K562 (cell line): ENCODE measurements at regions not wholly inside any gene's neighbourhood (a gene's known extent, or its start where the extent isn't known, plus 50 kb on each side); places are given as distances from the start of the nearest gene placed in this dataset.

Experiments
- ATF1 ChIP-seq, 2 experiments: fragments of 450-650 bp in 1 of 2; IDR thresholded peaks; 2 replicates each; pipeline ENCODE4 v1.6.1; 2016; ENCODE audit warnings: missing compliant biosample characterization in 1 of 2, missing genetic modification characterization in 1 of 2
- BDP1 ChIP-seq: IDR thresholded peaks from 3 replicates; pipeline ENCODE4 v1.6.1; 2011; ENCODE audit not compliant: insufficient read length, insufficient read depth
- CCNT2 ChIP-seq: IDR thresholded peaks from 2 replicates; pipeline ENCODE4 v1.6.1; 2011; ENCODE audit warnings: borderline replicate concordance, low read depth, mild to moderate bottlenecking, moderate library complexity, mixed read lengths, low read length; ENCODE audit not compliant: insufficient read length; ENCODE audit errors: extremely low read depth
- DPF2 ChIP-seq: fragments of 450-650 bp; IDR thresholded peaks from 2 replicates; pipeline ENCODE4 v1.6.1; 2016
- ILF3 ChIP-seq: fragments of 450-650 bp; IDR thresholded peaks from 2 replicates; pipeline ENCODE4 v1.6.1; 2018; ENCODE audit warnings: antibody characterized with exemption, mild to moderate bottlenecking, moderate library complexity, borderline replicate concordance
- JUN ChIP-seq, 2 experiments: sonication (generic) in 1 of 2; formaldehyde crosslinking in 1 of 2; IDR thresholded peaks; 2 replicates each; pipeline versions ENCODE4 v1.6.1 to v1.8.0; 2012 to 2022; ENCODE audit warnings: borderline replicate concordance in 2 of 2, mild to moderate bottlenecking in 2 of 2, improper control_type of control experiment in 1 of 2, low read depth in 1 of 2, low read length in 1 of 2, missing genetic modification reagents in 1 of 2
- MAFG ChIP-seq: fragments of 450-650 bp; conservative IDR thresholded peaks from 2 replicates; pipeline ENCODE4 v1.6.1; 2016; ENCODE audit warnings: missing genetic modification characterization, missing compliant biosample characterization
- PBX2 ChIP-seq, 2 experiments: IDR thresholded peaks in 1 of 2; conservative IDR thresholded peaks in 1 of 2; 2 replicates each; pipeline ENCODE4 v1.6.1; 2016; ENCODE audit warnings: low read depth in 2 of 2, mild to moderate bottlenecking in 1 of 2, missing compliant biosample characterization in 1 of 2, missing genetic modification characterization in 1 of 2, moderate library complexity in 1 of 2
- SOX6 ChIP-seq: fragments of 450-650 bp; IDR thresholded peaks from 2 replicates; pipeline ENCODE4 v1.6.1; 2014; ENCODE audit warnings: mild to moderate bottlenecking
- SRSF3 ChIP-seq: fragments of 200-400 bp; formaldehyde crosslinking; IDR thresholded peaks from 2 replicates; pipeline ENCODE4 v1.6.1; 2016; ENCODE audit warnings: mild to moderate bottlenecking, low read length, moderate library complexity; ENCODE audit not compliant: insufficient read depth
- ZNF184 ChIP-seq: sonication (generic); formaldehyde crosslinking; IDR thresholded peaks from 2 replicates; pipeline ENCODE4 v1.5.0; 2020; ENCODE audit warnings: missing genetic modification reagents

DNA sequence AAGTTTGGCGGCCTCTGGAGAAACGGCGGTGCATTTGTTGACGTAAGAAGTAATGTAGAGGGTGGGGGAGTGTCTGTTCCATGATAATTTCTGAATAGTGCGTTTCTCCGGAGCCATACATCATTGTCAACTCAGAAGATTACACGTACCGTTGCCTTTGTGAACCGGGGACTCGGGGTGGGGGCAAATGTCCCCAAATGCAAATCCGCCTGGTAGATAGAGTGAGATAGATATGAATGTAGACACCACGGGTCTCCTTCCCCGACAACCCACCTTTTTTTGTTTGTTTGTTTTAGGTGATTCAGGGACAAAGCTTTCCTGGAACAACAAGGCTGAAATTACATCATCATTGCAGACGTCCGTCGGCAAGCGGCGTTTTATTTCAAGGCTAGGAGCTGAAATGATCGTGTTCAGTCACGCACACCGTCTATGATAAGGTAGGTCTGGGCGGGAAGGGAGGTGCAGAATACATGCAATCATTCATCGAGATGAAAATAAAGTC lies 96.0 kb upstream of the PPP2R3B start (continued):
- TF ChIP-seq PBX2 (CRISPR knock-in tag; IDR thresholded peaks at IDR 0.05; ENCODE audit: low read depth) (no peak), PBX2 (tag; conservative IDR thresholded peaks at IDR 0.05; ENCODE audit: low read depth) (peak; percentile 74), ATF1 (CRISPR knock-in tag; IDR thresholded peaks at IDR 0.05) (no peak), ATF1 (tag; IDR thresholded peaks at IDR 0.05) (peak; percentile 37), BDP1 (no peak), JUN (IDR thresholded peaks at IDR 0.05; ENCODE audit: borderline replicate concordance, low read depth, low read length) (no peak), JUN (CRISPR knock-in tag; IDR thresholded peaks at IDR 0.05; ENCODE audit: borderline replicate concordance) (no peak), SOX6 (peak; percentile 28; the same call in 1 of the 2 replicates), ZNF184 (CRISPR knock-in tag) (no peak), CCNT2 (no peak), ILF3 (no peak), SRSF3 (no peak), MAFG (no peak), DPF2 (no peak)
